Retina (tissue), 1 donor: ENCODE measurements at regions not wholly inside any gene's neighbourhood (a gene's known extent, or its start where the extent isn't known, plus 50 kb on each side); places are given as distances from the start of the nearest gene placed in this dataset.

ENCODE experiments used
- DNase-seq: peaks from one replicate; pipeline ENCODE4 v3.0.0-alpha.2; 2016

DNA sequence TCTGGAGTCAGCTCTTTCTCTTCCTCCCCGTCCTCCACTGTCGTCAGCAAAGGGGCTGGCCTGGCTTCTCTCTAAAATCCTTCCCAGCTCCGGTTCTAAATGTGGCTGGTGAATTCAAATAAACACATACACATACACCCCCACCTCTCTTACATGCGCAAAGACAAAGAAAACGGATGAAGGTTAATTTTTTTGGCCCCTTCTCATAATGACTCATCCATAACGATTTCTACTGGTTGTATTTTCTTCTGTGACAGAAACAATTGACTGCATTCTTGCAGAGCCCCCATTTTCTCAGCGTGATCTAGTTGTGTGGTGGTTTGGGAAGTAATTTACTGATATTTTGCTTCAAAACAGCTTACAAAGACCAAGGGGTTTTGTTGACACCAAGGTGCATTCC is 130.0 kb upstream of the NTM start:
- DNase-seq = no peak

DNA sequence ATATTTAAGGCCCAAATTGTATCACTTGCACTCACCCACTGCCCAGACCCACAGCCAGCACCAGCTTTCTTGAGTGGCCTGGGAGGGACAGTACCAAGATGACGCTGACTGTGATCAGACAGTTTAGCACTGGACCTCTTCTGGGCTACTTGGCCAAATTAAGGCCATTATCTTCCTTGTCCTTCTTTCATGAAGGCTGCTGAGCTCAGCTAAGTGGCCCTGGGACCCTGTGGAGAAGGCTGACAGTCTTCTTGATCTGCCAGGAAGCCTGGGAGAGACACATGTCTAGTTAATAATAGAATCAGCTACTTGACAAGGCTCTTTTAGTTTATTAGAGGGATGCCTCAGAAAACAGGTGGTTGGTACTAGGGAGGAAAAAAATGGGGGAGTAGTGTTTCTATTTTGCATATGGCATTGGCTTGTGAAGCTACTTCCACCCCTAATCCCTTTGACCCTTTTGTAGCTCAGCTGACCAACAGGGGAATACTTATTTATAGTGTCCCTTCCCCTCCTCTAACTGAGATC is 127.9 kb upstream of the NTM start:
- peak; percentile 42 for DNase-seq

GRCh38 chr11:131246156-131246555 is 124.3 kb upstream of the NTM start:
- DNase-seq = no peak

GRCh38 chr11:131246663-131247062 is 123.8 kb upstream of the NTM start:
- peak; percentile 73 for DNase-seq

- DNase-seq = no peak
These were observed 121.8 kb upstream of the NTM start for GRCh38 chr11:131248588-131248987.

GRCh38 chr11:131253142-131253655 is 117.2 kb upstream of the NTM start:
- peak; percentile 60 for DNase-seq

- DNase-seq = peak; percentile 63
These were observed 116.7 kb upstream of the NTM start for GRCh38 chr11:131253656-131254151.

GRCh38 chr11:131254254-131254653 is 116.2 kb upstream of the NTM start:
- DNase-seq = no peak

DNA sequence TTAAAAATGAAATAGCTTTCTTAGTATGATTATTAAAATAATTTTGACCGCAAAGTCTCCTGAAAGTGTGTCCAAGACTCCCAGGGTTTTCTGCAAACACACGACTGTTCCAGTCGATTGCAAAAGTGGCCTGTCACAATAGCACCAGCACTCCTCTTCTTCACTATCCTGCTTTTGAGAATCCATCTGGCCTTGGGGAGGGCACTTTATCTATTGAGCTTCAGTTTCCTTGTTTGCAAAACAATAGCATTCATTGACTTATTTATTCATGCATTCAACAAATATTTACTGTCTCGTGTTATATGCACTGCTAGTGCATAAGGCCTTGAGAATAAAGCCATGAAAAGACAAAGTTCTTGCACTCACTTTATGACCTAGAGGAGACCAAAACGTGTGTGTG is 96.2 kb upstream of the NTM start:
- DNase-seq = no peak

DNA sequence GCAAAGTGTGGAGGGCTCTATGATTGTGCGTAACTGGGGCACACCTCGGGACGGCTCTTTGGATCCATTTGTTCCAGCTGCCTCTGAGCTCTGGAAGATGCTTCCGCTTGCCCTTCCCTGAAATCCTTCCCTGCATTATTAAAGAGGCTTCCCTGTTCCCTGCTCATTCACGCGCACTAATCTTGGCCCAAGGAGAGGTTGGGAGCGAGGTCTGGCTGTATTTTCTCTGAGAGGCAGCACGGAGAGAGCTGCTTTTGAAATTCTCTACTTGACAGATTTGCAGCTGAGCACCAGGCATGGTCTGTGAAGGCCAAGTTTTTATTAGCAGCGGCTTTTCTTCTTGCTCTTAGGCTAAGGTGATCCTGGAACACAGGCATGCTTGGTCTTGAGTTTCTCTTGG is 94.8 kb upstream of the NTM start:
- peak; percentile 84 for DNase-seq

GRCh38 chr11:131278472-131278871 is 91.9 kb upstream of the NTM start:
- DNase-seq = no peak

- no peak for DNase-seq
These were observed 90.6 kb upstream of the NTM start for GRCh38 chr11:131279654-131280384.

- DNase-seq = no peak
These were observed 89.1 kb upstream of the NTM start for GRCh38 chr11:131281316-131281715.

DNA sequence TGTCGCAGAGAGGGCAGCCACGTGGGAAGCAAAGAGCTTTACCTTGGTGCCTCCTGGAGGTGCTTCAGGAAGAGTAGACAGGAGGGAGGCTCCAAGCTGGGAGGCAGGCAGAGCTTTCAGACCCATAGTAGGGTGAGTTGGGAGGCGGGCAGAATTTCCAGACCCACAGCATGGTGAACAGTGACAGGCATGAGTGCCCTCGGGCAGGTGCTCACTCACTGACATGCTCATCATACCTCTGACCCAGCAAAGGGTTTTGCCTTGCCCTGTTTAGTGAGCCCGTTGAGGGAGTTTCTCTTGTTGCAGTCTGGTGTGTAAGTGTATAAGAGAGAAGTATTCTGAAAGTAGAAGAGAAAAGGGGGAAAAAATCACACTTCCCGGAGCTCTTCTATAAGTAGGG is 86.4 kb upstream of the NTM start:
- DNase-seq = no peak

GRCh38 chr11:131288521-131289091 is 81.8 kb upstream of the NTM start:
- no peak for DNase-seq

- no peak for DNase-seq
These were observed 80.2 kb upstream of the NTM start for GRCh38 chr11:131290185-131290584.

DNA sequence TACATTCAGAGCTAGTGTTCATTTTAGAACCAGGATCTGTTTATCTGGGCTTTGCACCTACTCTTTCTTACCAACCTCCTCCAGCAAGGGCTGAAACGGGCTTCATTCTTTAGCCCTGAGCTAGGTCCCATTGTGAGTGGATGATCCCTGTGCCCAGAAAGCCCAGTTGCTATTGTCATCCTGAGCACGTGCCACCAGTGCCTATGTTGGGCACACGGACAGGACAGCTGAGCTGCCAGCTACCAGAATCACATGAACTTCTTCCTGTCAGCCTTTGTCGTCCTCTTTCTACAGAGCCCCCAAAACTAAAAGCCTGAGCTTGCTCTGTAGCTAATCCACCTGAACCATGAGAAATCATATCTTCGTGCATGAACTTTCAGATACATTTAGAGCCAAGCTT is 74.4 kb upstream of the NTM start:
- no peak for DNase-seq

DNA sequence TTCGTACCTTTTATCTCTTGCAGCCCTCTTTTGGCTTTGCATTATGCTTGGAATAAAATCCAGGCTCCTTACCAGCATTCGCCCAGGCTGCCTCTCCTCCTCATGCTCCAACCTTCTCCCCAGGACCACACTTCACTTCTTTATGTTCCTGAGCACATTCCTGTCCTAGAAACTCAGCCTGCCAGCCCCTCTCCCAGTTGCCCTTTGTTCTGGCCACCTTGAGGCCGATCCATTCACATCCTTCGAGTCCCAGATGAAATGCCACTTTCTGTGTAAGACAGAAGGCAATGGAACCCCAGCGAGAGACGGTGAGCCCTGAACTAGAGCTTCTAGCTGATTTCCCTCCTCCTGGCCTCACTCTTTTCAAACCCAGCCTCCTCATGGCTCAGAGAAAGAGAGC is 73.0 kb upstream of the NTM start:
- DNase-seq = no peak

DNA sequence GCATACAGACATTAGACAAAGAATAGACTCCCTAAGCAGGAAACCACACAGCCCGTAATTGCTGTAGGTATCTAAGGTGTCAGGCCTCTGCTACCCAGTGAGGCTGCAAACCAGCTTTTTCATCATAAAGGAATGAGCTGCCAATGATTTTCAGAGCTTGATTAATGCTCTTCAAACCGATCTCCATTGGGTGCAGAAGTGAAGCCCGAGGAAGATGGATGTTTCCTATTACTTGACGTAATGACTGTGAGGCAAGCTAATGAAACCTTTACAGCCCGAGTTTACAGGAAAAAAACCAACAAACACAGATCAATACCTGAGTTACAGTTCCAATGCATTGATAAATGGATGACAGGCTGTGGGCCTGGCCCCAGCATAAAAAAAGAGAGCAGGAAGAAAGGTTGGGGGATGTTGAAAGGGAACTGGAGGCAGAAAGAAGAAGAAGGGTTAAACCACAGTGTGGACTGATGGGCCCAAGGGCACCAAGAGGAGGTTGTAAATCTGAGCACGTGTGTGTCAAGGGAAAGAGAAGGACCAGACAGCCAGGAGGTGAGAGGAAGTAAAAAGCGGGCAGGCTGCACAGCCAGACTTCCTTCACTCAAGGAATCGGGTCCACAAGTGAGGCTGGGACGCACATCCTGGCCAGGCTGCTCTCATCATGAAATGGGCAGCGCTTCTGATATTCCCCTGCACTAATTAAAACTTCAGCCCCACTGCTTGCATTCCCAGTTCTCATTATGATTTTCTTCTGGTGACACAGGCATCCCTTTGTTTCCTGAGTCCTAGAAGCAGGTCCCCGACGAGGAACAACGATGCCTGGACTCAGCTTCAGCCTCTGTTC is 70.6 kb upstream of the NTM start:
- peak; percentile 74 for DNase-seq

GRCh38 chr11:131300439-131300717 is 70.0 kb upstream of the NTM start:
- no peak for DNase-seq

DNA sequence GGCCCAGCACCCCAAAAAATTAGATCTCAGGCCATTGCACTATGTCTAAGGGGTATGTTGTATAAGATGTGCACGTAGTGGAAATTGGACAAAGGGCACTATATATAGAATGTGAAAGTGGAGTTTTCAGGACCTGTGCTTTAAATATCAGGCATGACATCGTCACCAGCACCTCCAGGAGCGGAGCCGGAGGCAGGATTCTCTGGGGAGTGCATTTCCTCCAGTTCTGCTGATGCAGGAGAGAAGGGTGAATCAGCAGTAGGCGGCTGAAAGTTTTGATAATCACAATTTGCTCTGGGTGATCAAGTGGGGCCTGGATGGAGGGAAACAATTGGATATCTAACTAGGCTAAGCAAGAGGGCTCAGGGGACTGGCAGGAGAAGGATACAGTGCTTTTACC is 69.1 kb upstream of the NTM start:
- no peak for DNase-seq

- no peak for DNase-seq
These were observed 67.6 kb upstream of the NTM start for GRCh38 chr11:131302836-131303235.

DNA sequence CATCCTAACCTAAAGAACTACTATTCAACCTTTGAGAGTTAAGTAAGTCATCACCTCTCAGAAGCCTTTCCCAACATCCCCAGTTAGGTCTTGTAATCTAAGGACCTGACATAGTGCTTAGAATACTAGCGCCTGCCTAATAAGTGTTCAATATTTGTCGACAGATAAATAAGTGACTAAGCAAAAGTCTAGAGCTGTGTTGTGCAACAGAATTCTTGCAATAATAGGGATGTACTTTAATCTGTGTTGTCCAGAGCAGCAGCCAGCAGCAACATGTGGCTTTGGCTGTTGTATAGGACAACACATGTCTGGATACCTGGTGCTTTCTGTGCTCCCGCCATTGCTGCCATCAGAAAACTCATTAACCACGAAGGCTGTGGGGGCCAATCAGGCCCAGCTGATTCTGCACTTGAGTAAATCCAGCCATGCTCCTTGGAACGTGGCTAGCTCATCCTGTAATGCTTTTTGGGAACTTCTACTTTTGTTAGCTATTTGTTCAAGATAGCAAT is 66.8 kb upstream of the NTM start:
- DNase-seq = no peak
